Myocyte (in vitro differentiated cells): ENCODE measurements at regions not wholly inside any gene's neighbourhood (a gene's known extent, or its start where the extent isn't known, plus 50 kb on each side); places are given as distances from the start of the nearest gene placed in this dataset.
A peak's percentile ranks its signal among the peaks of the same experiment; 100 is the strongest.
"Not testable (repeated sequence)": the region's sequence is repeated elsewhere in the genome, so short reads cannot be mapped to it uniquely, and the experiment has no call there.

Source experiments
- DNase-seq: peaks from one replicate; pipeline ENCODE4 v3.0.0-alpha.2; 2012; ENCODE audit warnings: low read depth

DNA sequence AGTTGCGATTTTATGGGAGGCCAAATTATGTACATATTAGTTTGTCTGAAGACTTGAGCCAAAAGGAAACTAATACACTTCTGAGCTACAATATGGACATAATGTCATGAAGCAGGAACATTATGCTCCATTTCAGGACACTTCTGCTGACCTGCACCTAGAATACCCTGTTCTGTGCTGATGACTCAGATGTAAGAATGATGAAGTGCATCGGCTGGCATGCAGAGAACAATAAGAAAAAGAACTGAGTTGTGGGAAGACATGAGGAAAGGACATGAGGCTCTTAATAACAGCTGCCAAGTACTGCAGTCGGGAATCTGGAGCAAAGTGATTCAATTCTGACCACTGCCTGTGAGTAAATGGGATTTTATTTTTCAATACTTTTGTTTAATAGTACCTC, 192.9 kb upstream of the VSTM2A start:
- DNase-seq: peak; percentile 88

DNA sequence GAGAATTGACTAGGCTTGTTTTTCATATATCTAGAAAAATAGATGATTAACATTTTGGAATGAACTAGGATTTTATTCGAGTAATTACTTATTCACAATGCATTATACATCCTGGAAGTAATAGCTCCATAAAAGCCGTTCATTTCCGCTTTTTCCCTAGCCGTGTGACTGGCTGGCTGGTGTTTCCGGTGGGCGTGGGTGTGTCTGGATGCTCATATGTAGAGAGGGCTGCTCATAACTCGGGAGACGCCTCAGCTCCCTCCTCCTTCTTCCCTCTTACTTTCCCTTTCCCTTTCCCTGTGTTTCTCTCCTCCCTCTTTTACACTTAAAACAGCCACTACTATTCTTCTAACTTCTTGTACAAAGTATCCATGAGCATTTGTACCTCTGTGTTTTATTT, 187.7 kb upstream of the VSTM2A start:
- DNase-seq: no peak

DNA sequence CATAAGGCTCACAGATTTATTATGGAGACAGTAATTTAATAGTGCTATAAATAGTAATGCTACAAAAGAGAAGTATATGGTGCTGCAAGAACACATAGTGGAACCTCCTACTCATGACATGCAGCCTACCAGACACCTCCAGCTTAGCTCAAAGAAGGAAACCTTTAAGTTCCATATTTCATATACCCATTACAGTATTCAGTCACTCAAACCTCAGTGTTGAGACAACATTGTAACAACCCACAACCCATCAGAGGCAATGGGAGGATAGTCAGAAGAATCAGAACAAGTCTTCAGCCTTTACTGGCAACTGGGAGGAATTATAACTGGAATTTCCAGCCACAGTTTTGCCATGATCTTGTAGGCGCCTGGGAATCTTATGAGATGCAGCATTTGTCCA, 186.3 kb upstream of the VSTM2A start:
- DNase-seq: no peak

- no peak for DNase-seq
These were observed 181.9 kb upstream of the VSTM2A start for GRCh38 chr7:54360075-54360840.

DNA sequence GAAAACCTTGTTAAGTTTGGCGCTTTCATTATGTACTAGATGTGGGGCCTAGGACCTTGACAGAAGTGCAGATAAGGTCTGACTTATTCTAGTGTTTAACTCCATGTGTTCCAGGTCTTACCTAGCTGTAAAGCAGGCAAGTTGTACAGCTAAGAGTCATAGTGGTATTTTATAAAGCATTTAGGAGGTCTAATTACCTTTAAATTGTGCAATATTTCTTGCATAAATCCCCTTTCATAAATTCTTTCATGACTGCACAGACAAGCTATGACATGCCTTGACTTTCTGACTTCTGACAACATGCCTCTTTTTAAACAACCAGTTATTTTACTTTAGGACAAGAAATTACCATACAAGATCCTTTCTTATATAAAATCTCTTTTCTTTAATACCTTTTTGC, 151.6 kb upstream of the VSTM2A start:
- DNase-seq: no peak

GRCh38 chr7:54392935-54393334, 149.2 kb upstream of the VSTM2A start:
- no peak for DNase-seq

DNA sequence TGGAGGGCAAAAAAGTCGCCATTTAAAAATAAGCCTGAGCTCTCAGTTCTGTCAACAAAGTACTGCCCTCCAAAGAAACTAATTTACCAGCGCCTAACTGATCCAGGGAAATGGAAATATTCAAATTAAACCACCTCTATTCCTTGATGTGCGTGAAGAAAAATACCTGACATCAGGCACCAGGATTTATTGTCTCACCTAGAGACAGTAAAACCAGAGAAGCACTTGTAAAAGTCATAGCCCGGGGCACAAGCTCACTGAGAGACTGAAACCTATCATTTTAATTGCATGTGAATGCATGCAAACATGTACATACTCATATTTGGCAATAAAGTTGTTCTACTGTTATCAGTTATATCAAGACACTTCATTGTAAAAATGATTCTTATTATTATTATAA, 147.3 kb upstream of the VSTM2A start:
- DNase-seq: no peak

- no peak for DNase-seq
These were observed 144.2 kb upstream of the VSTM2A start for GRCh38 chr7:54397836-54398612.

GRCh38 chr7:54398863-54399262, 143.3 kb upstream of the VSTM2A start:
- no peak for DNase-seq

GRCh38 chr7:54409917-54410316, 132.3 kb upstream of the VSTM2A start:
- no peak for DNase-seq

GRCh38 chr7:54416678-54417077, 125.5 kb upstream of the VSTM2A start:
- DNase-seq: no peak

DNA sequence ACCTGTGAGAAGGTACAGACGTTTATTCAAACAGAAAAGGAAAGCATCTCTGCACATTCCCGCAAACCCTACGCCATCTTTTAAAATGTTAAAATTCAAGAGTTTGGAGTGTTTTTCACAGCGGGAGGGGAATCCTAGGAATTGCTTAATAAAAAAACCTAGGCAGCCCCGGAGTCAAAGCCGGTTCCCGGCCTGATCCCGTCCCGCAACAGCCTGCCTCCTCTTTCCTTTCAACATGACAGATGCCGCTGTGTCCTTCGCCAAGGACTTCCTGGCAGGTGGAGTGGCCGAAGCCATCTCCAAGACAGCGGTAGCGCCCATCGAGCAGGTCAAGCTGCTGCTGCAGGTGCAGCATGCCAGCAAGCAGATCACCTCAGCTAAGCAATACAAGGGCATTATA, 123.0 kb upstream of the VSTM2A start:
- DNase-seq: no peak

GRCh38 chr7:54426406-54426805, 115.8 kb upstream of the VSTM2A start:
- peak; percentile 15 for DNase-seq

DNA sequence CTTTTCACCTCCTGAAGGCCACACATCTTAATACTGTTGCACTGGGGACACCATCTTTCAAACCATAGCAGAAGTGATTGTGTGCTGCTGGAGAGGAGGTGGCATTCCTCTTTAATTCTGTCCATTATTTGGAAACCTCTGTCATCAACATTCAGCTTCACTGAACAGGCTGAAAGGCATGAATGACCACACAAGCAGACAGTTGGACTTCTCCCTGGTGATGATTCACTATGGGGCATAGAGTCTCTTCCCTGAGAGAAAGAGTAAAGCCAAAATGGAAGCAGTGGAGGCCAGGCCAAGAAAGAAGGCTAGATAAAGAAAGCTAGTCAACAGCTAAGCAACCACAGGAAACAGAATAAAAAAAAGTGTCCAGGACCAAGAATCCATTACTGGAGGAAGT, 113.1 kb upstream of the VSTM2A start:
- DNase-seq: no peak

- no peak for DNase-seq
These were observed 102.8 kb upstream of the VSTM2A start for GRCh38 chr7:54439391-54439790.

DNA sequence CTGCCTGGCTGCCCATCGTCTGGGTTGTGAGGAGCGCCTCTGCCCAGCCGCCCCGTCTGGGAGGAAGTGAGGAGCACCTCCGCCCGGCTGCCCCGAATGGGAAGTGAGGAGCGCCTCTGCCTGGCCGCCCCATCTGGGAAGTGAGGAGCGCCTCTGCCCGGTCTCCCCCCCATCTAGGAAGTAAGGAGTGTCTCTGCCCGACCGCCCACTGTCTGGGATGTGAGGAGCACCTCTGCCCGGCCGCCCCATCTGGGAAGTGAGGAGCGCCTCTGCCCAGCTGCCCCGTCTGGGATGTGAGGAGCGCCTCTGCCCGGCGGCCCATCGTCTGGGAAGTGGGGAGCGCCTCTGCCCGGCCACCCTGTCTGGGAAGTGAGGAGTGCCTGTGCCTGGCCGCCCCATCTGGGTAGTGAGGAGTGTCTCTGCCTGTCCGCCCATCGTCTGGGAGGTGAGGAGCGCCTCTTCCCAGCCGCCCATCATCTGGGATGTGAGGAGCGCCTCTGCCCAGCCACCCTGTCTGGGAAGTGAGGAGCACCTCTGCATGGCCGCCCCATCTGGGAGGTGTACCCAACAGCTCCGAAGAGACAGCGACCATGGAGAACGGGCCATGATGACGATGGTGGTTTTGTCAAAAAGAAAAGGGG, 98.0 kb upstream of the VSTM2A start:
- DNase-seq: not testable (repeated sequence)

DNA sequence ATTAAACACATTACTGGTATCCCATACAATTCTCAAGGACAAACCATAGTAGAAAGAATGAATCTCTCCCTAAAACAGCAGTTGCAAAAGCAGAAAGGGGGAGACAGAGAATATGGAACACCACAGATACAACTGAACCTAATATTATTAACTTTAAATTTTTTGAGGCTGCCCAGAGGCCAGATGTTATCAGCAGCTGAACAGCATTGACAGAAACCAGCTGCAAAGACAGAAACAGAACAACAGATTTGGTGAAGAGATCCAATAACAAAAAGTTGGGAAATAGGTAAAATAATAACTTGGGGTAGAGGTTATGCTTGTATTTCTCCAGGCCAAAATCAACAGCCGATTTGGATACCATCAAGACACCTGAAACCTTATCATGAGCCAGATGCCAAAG, 89.0 kb upstream of the VSTM2A start:
- DNase-seq: not testable (repeated sequence)

DNA sequence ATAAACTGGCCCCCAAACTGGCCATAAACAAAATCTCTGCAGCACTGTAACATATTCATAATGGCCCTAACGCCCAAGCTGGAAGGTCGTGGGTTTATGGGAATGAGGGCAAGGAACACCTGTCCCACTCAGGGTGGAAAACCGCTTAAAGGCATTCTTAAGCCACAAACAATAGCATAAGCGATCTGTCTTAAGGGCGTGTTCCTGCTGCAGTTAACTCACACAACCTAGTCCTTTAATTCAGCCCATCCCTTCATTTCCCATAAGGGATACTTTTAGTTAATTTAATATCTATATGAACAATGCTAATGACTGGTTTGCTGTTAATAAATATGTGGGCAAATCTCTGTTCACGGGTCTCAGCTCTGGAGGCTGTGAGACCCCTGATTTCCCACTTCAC, 87.5 kb upstream of the VSTM2A start:
- DNase-seq: not testable (repeated sequence)

DNA sequence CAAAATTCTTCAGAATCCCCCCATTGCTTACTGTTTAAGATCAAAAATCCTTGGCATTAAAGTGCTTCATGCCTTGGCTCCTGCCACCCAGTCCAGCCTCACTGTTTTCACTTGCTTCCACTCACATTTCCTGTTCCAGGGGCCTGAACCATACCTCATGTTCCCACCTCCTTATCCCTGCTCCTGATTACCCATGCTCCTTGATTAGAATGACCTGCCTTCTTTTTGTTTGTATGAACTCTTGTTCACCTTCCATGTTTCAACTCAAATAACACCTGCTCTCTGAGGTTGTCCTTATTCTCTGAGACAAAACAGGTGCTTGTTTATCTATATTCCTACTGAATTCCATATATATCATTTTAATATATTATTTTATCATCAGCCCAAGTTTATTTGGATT, 77.1 kb upstream of the VSTM2A start:
- no peak for DNase-seq

DNA sequence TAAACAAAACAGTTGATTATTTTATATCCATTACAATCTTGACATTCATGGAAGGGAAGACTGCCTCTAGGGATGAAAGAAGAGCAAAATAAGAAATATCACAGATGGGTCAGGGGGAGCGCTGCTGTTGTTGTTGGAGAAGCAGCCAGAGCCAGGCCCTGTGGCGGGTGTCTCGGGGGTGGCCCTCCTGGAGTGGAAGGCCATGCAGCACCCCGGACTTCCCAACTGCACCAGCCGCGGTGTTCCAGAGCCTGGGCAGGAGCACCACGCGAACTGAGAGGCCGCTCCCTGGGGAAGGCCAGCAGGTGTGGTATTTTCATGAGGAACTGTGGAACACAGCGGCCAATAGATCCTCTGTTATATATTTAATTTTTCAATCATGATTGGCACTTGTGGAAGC, 72.4 kb upstream of the VSTM2A start:
- no peak for DNase-seq

DNA sequence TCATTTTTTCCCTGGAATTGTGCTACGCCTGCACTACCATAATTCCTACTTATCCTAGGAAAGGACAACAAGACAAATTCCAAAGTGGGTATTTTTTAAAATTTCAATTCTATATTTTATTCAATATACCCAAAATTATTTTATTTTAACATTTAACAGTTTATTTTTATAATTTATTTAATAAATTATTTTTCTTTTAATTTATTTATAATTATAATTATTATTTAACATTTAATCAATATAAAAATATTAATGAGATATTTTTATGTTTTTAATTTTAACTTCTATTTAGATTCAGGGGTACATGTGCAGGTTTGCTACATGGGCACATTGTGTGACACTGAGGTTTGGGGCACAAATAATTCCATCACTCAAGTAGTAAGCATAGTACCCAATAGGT, 65.6 kb upstream of the VSTM2A start:
- DNase-seq: no peak

- DNase-seq: no peak
These were observed 65.1 kb upstream of the VSTM2A start for GRCh38 chr7:54477083-54477482.
